ENCODE measurements at regions not wholly inside any gene's neighbourhood (a gene's known extent, or its start where the extent isn't known, plus 50 kb on each side); places are given as distances from the start of the nearest gene placed in this dataset.

- no peak for TF ChIP-seq ZFP36 (IDR thresholded peaks at IDR 0.05; ENCODE audit: borderline replicate concordance, partially characterized antibody)
- no peak for TF ChIP-seq CTCF (IDR thresholded peaks at IDR 0.05)
- TF ChIP-seq, protein P1, sequence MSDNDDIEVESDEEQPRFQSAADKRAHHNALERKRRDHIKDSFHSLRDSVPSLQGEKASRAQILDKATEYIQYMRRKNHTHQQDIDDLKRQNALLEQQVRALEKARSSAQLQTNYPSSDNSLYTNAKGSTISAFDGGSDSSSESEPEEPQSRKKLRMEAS (IDR thresholded peaks at IDR 0.05) = no peak
These were observed 302.6 kb downstream of the CBLL2 start for GRCh38 chrX:22575161-22575845.
